AG04450 (cell line): ENCODE measurements at regions not wholly inside any gene's neighbourhood (a gene's known extent, or its start where the extent isn't known, plus 50 kb on each side); places are given as distances from the start of the nearest gene placed in this dataset.

Experiments used
- CTCF ChIA-PET: fragments of 300-600, 350-600 bp; formaldehyde crosslinking; extraction: SDS; loops from one replicate; lab custom pipeline; 2022; ENCODE audit warnings: antibody characterized with exemption, inconsistent platforms; lab: Charles Lee
- POLR2A ChIA-PET: fragments of 350-600 bp; formaldehyde crosslinking; extraction: SDS; loops from one replicate; lab custom pipeline; 2021; ENCODE audit warnings: antibody characterized with exemption, inconsistent platforms; lab: Yijun Ruan, JAX
- DNase-seq: peaks from one replicate; pipeline ENCODE4 v3.0.0-alpha.2; 2011; ENCODE audit warnings: low read depth, low spot score
- H3K27ac ChIP-seq: one replicate; pipeline ENCODE4 v1.5.1; 2012; ENCODE audit warnings: low read depth, low read length, control low read depth
- H3K27me3 ChIP-seq: one replicate; pipeline ENCODE4 v1.6.0; 2012; ENCODE audit warnings: low read length; ENCODE audit not compliant: control insufficient read depth, insufficient read depth
- H3K4me3 ChIP-seq: 2 replicates; pipeline ENCODE4 v1.5.1; 2011; ENCODE audit warnings: mild to moderate bottlenecking, low read depth, low read length, control low read depth
- H3K9me3 ChIP-seq: 2 replicates; pipeline ENCODE4 v1.5.1; 2012; ENCODE audit warnings: low read length; ENCODE audit not compliant: control insufficient read depth, insufficient read depth
- TF ChIP-seq, protein P1 (sequence below): IDR thresholded peaks from 2 replicates; pipeline ENCODE4 v1.5.1; 2011; ENCODE audit warnings: low read depth, low read length, control low read depth, inconsistent platforms

DNA sequence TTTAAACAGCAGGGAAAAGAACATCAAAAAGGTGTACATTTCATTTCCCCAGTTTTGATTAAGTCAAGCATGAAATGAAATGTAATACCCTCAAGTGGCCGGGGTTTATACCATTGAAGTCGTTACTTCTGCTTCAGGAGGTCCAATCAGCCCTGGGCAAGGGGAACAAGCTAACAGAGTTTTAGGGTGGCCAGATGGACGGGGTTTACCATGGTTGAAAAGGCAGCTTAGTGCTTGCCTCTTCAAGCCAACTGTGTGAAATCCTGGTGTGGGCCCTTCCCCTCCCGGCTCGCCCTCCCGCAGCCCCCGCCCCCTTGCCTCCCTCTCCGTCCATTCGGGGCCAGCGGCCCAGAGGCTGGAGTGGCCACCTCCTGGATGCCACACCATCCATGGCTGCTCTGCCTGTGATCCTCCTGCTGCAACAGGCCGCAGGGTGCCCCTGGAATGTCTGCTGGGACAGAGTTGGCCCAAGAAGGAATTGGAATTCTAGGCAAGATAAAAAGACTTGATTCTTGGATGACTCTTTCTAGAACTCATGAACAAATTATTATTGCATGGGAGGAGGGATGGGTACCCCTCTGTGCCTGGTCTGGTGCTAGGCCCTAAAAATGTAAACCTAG is 296.2 kb upstream of the IRX3 start:
- Histone ChIP-seq H3K27ac (no peak overlapping the region), H3K4me3 (no peak overlapping the region), H3K9me3 (no peaks in the 10 kb centered on the region; the same call in 1 of the 2 replicates), H3K27me3 (peaks cover 4% of the 10 kb centered on the region)
- POLR2A ChIA-PET, result no interaction called here
- DNase-seq, result no peak
- CTCF ChIA-PET, result no interaction called here
- TF ChIP-seq, protein P1, sequence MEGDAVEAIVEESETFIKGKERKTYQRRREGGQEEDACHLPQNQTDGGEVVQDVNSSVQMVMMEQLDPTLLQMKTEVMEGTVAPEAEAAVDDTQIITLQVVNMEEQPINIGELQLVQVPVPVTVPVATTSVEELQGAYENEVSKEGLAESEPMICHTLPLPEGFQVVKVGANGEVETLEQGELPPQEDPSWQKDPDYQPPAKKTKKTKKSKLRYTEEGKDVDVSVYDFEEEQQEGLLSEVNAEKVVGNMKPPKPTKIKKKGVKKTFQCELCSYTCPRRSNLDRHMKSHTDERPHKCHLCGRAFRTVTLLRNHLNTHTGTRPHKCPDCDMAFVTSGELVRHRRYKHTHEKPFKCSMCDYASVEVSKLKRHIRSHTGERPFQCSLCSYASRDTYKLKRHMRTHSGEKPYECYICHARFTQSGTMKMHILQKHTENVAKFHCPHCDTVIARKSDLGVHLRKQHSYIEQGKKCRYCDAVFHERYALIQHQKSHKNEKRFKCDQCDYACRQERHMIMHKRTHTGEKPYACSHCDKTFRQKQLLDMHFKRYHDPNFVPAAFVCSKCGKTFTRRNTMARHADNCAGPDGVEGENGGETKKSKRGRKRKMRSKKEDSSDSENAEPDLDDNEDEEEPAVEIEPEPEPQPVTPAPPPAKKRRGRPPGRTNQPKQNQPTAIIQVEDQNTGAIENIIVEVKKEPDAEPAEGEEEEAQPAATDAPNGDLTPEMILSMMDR, result no peak

DNA sequence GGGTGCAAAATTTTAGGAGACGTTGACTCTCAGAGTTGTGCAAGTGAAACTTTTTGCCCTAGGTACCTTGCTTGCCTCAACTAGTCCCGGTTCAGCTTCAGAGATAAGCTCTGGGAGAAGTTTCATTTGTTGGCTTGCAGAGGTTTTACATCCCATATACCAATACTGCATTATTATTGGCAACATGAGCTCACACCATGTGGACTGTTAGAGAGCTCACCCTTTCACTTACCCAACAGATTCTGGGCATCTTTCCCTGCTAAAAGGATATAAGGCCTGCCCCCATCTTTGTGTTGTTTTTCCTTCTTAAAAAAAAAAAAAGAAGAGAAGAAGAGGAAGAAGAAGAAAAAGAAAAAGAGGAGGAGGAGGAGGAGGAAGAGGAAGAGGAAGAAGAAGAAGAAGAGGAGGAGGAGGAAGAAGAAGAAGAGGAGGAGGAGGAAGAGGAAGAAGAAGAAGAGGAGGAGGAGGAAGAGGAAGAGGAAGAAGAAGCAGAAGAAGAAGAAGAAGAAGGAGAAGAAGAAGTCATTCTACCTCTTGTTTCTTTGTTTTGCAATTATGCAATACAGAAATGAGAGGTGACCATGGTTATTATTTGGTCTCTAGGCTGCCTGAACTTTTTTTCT is 292.6 kb upstream of the IRX3 start:
- ChIA-PET POLR2A (no interaction called here), CTCF (no interaction called here)
- H3K4me3 ChIP-seq, result no peak overlapping the region
- no peak overlapping the region for H3K27ac ChIP-seq
- H3K27me3 ChIP-seq, result peaks cover 6% of the 10 kb centered on the region
- no peaks in the 10 kb centered on the region; the same call in 1 of the 2 replicates for H3K9me3 ChIP-seq
- no peak for DNase-seq
- TF ChIP-seq, protein P1, result no peak

DNA sequence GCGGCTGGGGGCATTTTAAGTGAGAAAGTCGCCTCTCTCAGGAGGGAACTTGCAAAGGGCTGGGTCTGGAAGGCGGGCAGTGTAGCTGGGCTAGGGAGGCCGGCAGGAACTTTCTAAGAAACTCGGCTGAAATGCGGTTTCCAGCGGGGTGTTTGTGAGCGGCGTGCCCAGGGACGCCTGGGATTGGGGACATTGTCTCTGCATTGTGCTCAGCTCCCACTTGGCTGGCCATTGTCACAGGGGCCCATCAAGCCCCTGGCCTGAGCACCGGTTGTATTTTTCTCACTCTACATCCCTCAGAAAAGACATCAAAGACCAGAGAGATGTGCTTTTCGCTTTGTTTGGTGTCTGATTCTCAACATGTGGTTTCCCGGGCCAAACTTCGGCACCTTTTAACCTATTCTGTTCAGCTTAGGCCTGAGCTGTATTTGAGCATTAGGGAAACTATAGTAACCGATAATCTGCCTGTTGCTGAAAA is 291.1 kb upstream of the IRX3 start:
- TF ChIP-seq, protein P1, result no peak

DNA sequence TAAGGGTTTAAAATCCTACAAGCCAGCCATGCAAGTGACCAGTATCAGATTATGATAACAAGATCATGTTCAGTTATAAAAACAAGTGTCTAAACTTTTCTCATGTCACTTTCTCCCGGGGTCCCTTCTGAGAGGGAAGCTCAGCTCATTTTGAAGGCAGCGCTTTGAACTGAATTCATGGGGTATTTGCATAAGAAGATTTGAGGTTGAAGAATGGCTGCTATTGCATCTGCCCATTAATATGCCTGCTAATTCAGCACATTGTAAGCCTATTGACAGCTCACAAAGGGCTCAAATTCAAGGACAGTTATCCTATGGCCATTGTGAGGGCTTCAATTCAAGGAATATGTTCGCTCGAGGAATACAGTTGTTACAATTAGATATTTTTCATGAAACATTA is 290.2 kb upstream of the IRX3 start:
- no peak for DNase-seq
- POLR2A ChIA-PET, result no interaction called here
- H3K4me3 ChIP-seq, result no peak overlapping the region
- no peak overlapping the region for H3K27ac ChIP-seq
- no peaks in the 10 kb centered on the region for H3K9me3 ChIP-seq
- TF ChIP-seq, protein P1, result no peak
- CTCF ChIA-PET, result no interaction called here
- H3K27me3 ChIP-seq, result peaks cover 6% of the 10 kb centered on the region

More for the DNA sequence above, 291.1 kb upstream of the IRX3 start:
- no peak for DNase-seq
- Histone ChIP-seq H3K27ac (no peak overlapping the region), H3K9me3 (no peaks in the 10 kb centered on the region; the same call in 1 of the 2 replicates), H3K4me3 (no peak overlapping the region), H3K27me3 (peaks cover 6% of the 10 kb centered on the region)
- POLR2A ChIA-PET, result no interaction called here
- CTCF ChIA-PET, result no interaction called here

DNA sequence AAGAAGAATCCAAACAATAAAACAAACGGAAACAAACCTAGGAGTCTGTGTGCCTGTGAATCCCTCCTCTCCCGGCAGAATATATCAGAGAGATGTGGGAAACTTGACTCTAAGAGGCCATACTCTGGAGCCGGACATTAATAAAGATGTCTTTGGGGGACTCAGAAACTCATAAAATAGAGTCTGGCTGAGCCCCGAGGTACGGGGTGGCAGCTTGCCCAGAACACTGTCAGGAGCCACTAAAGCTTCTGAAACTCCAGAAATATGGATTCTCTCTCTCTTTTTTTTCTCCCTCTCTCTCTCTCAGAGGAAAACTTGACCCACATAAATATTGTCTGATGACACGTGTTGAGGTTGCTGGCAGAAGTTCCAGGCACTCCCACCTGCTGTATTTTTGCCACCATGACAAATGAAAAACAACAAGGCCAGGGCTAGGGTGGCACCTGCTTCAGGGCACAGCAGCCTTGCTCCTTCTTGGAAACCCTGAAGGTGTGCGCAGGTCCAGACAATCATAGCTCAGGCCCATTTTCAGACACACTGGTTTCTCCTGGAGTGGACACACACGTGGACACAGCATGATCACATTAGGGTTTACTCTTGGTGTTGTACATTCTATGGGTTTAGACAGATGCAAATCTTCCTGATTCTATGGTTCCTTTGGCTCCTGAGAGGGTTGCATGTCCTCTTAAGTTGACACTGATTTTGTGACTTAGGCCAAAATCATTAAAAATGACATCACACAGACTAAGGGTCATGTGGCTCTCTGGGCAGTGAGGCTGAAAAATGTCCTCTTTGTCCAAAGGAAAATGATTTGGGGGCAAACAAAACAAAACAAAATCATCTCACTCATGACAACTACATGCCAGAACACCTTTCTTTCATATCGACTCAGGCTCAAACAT is 282.6 kb upstream of the IRX3 start:
- Histone ChIP-seq H3K27ac (no peak overlapping the region), H3K4me3 (no peak overlapping the region), H3K27me3 (no peaks in the 10 kb centered on the region), H3K9me3 (peaks cover 2% of the 10 kb centered on the region)
- ChIA-PET POLR2A (no interaction called here), CTCF (no interaction called here)
- TF ChIP-seq, protein P1, result no peak
- DNase-seq, result no peak
